ENCODE measurements at regions not wholly inside any gene's neighbourhood (a gene's known extent, or its start where the extent isn't known, plus 50 kb on each side); places are given as distances from the start of the nearest gene placed in this dataset.
"Not testable (repeated sequence)": the region's sequence is repeated elsewhere in the genome, so short reads cannot be mapped to it uniquely, and the experiment has no call there.

- TF ChIP-seq CTCF (IDR thresholded peaks at IDR 0.05; ENCODE audit: insufficient read depth, low read length, missing control alignments): no peak
- H3K4me3 ChIP-seq (ENCODE audit: low read depth, low read length): no peak overlapping the region
- ChIA-PET CTCF (no interaction called here), POLR2A (no interaction called here)
- DNase-seq (ENCODE audit: low read depth, low spot score): no peak
Observed at GRCh38 chr11:97912629-97913028, 1108.1 kb upstream of the CNTN5 start.

GRCh38 chr11:97922933-97923332 lies 1097.8 kb upstream of the CNTN5 start:
- H3K4me3 ChIP-seq (ENCODE audit: low read depth, low read length); POLR2A ChIA-PET; CTCF ChIA-PET; DNase-seq (ENCODE audit: low read depth, low spot score): not testable (repeated sequence)

- CTCF ChIA-PET: no interaction called here
- POLR2A ChIA-PET: no interaction called here
- H3K4me3 ChIP-seq (ENCODE audit: low read depth, low read length): no peak overlapping the region
- no peak for DNase-seq (ENCODE audit: low read depth, low spot score)
- no peak for TF ChIP-seq CTCF (IDR thresholded peaks at IDR 0.05; ENCODE audit: insufficient read depth, low read length, missing control alignments)
Observed at GRCh38 chr11:97934572-97935208, 1086.1 kb upstream of the CNTN5 start.

- POLR2A ChIA-PET: no interaction called here
- TF ChIP-seq CTCF (IDR thresholded peaks at IDR 0.05; ENCODE audit: insufficient read depth, low read length, missing control alignments): no peak
- H3K4me3 ChIP-seq (ENCODE audit: low read depth, low read length): no peak overlapping the region
- DNase-seq (ENCODE audit: low read depth, low spot score): no peak
- CTCF ChIA-PET: no interaction called here
Observed at GRCh38 chr11:97937501-97937900, 1083.2 kb upstream of the CNTN5 start.

GRCh38 chr11:97938789-97939188 lies 1082.0 kb upstream of the CNTN5 start:
- ChIA-PET CTCF (no interaction called here), POLR2A (no interaction called here)
- no peak overlapping the region for H3K4me3 ChIP-seq (ENCODE audit: low read depth, low read length)
- DNase-seq (ENCODE audit: low read depth, low spot score): no peak
- TF ChIP-seq CTCF (IDR thresholded peaks at IDR 0.05; ENCODE audit: insufficient read depth, low read length, missing control alignments): no peak

- ChIA-PET POLR2A (no interaction called here), CTCF (no interaction called here)
- H3K4me3 ChIP-seq (ENCODE audit: low read depth, low read length): no peak overlapping the region
- DNase-seq (ENCODE audit: low read depth, low spot score): no peak
- no peak for TF ChIP-seq CTCF (IDR thresholded peaks at IDR 0.05; ENCODE audit: insufficient read depth, low read length, missing control alignments)
Observed at GRCh38 chr11:97943493-97943892, 1077.3 kb upstream of the CNTN5 start.

GRCh38 chr11:97948793-97949192 lies 1072.0 kb upstream of the CNTN5 start:
- DNase-seq (ENCODE audit: low read depth, low spot score): no peak
- H3K4me3 ChIP-seq (ENCODE audit: low read depth, low read length): no peak overlapping the region
- ChIA-PET CTCF (no interaction called here), POLR2A (no interaction called here)
- TF ChIP-seq CTCF (IDR thresholded peaks at IDR 0.05; ENCODE audit: insufficient read depth, low read length, missing control alignments): no peak
